HUDEP-2 (cell line): ENCODE measurements at regions not wholly inside any gene's neighbourhood (a gene's known extent, or its start where the extent isn't known, plus 50 kb on each side); places are given as distances from the start of the nearest gene placed in this dataset.

Experiments used
- DNase-seq, 76 experiments: peaks; one replicate each; lab custom pipeline; 2025; ENCODE audit not compliant: unreplicated experiment in 76 of 76; lab: John Stamatoyannopoulos, UW

DNA sequence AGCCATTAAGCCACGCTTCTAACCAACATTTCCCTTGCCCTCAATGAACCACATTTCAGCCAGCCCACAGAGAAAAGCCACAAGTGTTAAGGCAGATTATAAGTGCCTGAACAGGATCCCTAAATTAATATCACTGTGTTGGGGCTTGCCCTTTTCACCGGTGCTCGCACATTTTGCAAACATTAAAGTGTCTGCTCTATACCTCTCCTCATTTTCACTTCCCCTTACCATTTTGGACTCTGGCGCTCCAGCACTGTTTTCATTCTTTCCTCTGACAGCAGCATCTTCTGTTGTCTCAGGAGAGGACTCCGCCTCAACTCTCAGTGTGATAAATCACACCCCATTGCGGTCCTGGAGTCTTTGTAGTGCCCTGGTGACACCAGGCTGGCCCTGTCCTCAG lies 274.2 kb downstream of the BAMBI start:
- DNase-seq: no peak

DNA sequence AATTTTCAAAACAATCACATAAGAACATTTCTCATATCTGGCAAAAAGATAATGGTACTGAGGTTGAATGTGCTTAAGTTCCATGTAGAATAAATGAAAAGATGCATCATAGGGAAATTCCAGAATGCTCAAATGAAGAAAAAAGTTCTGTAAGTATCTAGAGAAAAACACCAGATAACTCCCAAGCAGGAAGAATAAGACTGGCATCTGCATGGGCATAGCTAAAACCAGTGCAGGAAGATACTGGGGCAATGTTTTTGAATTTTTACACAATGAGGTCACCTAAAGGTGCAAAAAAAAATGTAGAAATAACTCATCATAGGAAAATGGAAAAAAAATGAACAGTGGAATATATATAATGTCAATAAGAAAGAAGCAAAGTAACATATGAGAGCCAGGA lies 275.2 kb downstream of the BAMBI start:
- DNase-seq: no peak

DNA sequence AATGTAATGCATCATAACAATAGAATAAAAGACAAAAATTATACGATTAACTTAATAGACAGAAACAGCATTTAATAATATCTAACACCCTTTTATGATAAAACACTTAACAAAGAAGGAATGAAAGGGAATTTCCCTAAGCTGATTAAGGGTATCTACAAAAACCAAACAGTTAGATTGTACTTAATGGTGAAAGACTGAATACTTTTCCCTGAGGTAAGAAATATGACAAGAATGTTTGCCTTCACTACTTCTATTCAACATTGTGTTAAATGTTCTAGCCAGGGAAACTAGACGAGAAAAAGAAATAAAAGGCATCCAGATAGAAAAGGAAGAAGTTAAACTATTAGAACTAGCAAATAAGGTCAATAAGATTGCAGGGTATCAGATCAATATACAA lies 276.9 kb downstream of the BAMBI start:
- DNase-seq: no peak

GRCh38 chr10:28958468-28958867 lies 281.1 kb downstream of the BAMBI start:
- DNase-seq: no peak

DNA sequence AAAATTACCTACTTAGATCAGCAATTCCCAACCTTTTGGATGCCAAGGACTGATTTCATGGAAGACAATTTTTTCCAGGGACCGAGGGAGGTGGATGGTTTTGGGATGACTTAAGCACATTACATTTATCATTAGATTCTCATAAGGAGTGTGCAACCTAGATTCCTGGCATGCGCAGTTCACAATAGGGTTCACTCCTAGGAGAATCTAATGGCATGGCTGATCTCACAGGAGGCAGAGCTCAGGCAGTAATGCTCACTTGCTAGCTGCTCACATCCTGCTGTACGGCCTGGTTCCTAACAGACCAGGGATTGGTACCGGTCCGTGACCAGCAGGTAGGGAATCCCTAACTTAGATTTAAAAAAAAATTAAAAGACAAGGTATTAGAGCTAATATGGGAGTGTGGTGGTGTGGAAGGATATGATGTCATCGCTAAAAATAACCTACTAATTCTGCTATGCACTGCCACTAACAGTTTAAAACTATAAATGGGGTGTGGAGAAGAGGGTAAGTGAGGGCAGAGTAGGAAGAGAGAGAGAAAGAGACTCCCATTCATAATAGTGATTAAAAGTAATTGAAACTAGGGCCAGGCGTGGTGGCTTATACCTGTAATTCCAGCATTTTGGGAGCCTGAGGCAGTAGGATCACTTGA lies 282.7 kb downstream of the BAMBI start:
- DNase-seq: no peak

GRCh38 chr10:28962768-28963167 lies 285.4 kb downstream of the BAMBI start:
- no peak for DNase-seq

DNA sequence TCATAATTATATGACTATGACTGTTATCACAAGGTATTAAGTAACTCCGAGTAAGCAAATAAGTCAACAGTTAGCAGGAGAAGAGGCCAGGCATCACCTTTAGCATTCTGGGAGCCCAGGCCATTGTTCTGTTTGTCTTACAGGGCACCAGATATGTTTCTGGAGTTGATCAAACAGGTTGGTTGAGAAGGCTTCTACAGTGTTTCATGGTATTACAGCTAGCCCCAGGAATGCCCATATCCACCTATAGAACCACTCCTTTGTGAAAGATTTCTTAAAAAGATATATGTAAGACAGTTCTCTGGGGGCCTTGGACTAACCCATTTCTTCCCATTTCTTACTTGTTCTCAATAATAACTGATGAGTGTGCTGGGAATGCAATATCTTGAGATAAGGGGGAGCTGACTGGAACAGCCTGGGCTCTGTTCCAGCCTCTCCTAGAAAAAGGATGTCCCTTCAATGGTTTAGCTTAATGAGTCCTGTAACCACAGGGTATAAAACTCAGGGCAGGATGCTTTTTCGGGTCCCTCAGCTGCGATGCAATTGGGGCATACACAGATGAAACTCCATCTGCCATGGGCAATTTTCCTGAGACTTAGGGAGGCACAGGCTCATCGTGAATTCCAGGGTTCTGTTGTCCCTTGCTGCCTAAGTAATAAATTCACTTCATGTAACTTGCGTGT lies 286.4 kb downstream of the BAMBI start:
- DNase-seq: no peak

DNA sequence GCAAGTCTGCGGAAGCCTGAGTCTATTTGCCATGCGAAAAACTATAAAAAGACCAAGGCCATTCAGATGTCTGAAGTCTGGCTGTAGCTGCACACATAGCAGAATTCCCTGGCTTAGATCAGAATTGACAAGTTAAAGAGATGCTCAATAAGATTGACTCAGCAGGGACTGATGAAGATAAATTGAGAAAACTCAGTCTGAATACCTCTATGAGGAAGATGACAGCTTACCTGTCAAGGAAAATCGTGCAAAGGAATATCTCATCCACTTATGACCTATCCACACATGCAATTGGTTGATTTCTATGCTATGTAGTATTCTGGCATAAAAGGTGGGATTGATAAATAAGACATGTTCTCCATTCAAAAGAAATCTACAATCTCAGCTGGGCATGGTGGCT lies 288.6 kb downstream of the BAMBI start:
- no peak for DNase-seq

GRCh38 chr10:28967031-28967430 lies 289.7 kb downstream of the BAMBI start:
- DNase-seq: no peak

DNA sequence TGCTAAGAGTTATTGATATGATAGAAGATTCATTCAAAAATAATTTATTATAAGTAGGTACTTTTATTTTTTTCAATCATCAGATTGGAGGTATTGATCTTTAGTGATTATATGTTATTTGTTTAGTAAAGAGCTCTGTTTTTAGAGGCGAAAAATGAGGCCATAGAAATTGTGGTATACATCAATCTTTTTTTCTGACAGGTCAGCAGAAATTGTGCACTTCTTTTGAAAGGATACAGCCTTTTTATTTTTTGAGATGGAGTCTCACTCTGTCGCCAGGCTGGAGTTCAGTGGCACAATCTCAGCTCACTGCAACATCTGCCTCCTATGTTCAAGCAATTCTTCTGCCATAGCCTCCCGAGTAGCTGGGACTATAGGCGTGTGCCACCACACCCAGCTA lies 292.1 kb downstream of the BAMBI start:
- DNase-seq: no peak

DNA sequence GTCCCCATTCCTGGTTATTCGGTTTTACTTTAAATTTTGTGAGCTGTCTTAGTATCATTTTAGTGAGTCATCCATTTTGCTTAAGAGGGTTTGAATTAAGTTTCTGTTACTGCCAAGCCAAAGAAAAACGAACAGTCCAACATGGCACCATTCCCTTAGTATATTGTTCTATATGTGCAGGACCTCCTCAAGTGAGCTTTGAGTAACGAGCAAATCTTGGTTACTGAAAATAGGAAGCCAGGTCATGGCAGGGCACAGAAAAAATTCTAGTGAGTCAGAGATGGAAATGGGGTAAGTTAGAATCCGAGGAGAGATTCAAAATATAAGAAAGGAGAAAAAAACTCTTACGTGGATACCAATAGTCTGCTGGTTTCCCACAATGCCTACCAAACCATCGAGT lies 292.9 kb downstream of the BAMBI start:
- DNase-seq: no peak

GRCh38 chr10:28971255-28971654 lies 293.9 kb downstream of the BAMBI start:
- DNase-seq: no peak

GRCh38 chr10:28971764-28972163 lies 294.4 kb downstream of the BAMBI start:
- no peak for DNase-seq

DNA sequence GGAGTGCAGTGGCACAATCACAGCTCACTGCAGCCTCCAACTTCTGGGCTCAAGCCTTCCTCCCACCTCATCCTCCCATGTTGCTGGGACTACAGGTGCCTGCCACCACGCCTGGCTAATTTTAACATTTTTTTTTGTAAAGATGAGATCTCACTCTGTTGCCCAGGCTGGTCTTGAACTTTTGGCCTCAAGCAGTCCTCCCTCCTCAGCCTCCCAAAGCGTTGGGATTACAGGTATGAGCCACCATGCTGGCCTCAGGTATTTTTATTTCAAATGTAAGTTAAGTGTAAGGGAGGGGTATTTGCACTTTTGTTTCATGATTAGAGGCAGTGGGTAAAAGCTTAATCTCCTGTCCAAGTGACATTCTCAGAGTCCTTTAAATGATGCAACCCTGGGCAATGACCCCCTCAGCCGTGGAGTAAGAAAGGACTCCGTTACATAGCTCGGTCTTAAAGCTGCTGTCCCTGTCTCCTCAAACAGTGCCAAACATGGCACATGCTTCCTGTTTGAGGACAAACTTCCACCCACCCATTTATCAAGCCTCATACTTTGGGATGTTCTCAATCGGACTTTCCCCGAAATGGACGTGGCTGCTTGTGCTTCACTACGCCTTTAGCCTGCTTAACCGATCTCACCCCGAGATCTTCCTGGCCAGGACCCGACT lies 296.1 kb downstream of the BAMBI start:
- no peak for DNase-seq

DNA sequence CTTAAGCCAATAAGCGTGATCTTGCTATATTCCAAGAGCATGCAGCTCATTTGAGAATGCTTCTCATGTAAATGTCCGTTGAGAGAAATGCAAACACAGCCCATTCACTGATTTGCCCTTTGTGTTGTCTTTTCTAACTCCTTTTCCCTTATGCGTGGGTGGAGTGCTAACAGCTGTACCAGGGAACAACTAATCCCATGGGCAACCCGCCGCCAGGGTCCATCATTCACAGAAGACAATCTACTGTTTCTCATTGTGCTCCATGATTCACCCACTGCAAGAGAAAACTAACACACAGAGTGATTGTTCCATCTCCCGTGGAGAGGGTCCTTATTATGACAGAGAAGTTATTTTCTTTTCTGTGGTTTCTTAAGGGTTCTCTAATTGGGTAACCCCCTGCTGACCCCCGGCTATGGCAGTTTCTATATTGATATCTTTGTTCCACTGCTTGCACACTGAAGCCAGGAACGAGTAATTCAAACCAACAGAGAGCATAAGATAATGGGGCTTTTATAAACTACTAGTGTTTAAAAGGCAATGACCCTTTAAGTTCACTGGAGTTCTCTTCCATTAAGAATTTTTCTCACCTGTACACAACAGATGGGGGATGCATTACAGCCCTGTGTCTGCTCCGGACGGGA lies 298.7 kb downstream of the BAMBI start:
- no peak for DNase-seq

GRCh38 chr10:28977518-28977917 lies 300.2 kb downstream of the BAMBI start:
- DNase-seq: no peak

DNA sequence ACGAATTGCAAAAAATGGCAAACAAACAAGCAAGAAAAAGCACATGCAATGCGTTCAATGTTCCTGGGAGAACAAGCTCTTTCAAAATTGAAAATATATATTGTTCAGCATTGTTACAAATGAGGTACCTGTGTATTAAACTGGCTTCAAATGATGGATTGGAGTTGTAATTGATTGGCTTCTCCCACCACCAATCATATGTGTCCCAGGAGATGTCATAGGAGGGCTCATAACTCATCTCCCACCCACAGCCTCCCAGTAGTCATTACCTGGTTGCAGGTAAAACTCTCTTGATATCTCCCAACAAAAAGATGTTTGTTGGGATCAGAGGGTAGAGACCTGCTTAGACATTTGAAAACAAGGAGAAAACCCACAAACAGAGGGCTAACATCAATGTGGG lies 302.9 kb downstream of the BAMBI start:
- no peak for DNase-seq

GRCh38 chr10:28981007-28981406 lies 303.7 kb downstream of the BAMBI start:
- DNase-seq: no peak

DNA sequence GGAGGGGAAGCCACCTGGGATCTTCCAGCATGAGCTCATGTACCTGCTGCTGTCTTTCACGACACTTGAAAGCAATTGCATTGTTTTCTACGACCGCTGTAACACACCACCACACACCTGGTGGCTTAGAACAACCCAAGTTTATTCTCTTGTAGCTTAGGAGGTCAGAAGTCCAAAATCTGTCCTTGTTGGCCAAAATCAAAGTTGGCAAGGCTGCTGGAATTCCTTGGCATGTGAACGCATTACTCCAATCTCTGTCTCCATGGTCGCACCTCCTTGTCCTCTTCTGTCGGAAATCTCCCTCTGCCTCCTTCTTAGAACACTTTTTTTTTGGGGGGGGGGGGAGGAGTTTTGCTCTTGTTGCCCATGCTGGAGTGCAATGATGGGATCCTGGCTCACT lies 305.7 kb downstream of the BAMBI start:
- no peak for DNase-seq

DNA sequence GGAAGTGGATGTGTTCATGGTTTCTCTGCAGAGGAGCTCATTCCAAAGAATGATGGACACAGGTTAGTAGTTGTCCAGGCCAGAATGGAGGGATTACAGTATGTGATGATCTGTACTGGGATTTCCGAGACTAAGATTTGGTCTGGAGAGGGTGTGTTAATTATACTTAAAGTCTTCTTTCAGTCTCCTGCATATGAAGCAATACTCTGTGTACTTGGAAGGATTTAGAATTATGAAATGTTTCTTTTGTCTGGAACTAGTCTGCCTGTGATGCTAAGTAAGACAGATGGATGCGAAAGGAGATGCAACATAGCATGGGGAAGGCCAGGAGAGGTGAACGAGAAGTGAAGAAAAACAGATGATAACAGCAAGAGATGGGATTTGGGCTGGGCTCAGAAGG lies 305.1 kb upstream of the LYZL1 start:
- no peak for DNase-seq

- peak in 1 of 76 experiments; percentile 17 for DNase-seq
Measured at GRCh38 chr10:28984431-28984830, 304.4 kb upstream of the LYZL1 start.
